Keratinocyte (primary cell): ENCODE measurements at regions not wholly inside any gene's neighbourhood (a gene's known extent, or its start where the extent isn't known, plus 50 kb on each side); places are given as distances from the start of the nearest gene placed in this dataset.

Experiments used
- DNase-seq: peaks from one replicate; pipeline ENCODE4 v3.0.0-alpha.2; 2011; ENCODE audit warnings: low read depth, missing footprints, low spot score
- FAIRE-seq: peaks from 2 replicates; lab custom pipeline; 2011; peaks lifted over from hg19 to GRCh38; lab: Jason Lieb, UNC
- H2AFZ ChIP-seq: 2 replicates; pipeline ENCODE4 v1.6.0; 2012; ENCODE audit warnings: low read length, control low read depth, inconsistent platforms; ENCODE audit not compliant: control insufficient read depth
- H3K27ac ChIP-seq: 2 replicates; pipeline ENCODE4 v1.5.1; 2011; ENCODE audit warnings: low read length; ENCODE audit not compliant: control insufficient read depth, insufficient read depth
- H3K27me3 ChIP-seq: 3 replicates; pipeline ENCODE4 v1.6.0; 2011; ENCODE audit warnings: low read length; ENCODE audit not compliant: control insufficient read depth, insufficient read depth; ENCODE audit errors: extremely low read depth
- H3K36me3 ChIP-seq, 2 experiments: 2 replicates in 1 of 2; 3 replicates in 1 of 2; pipeline ENCODE4 v1.5.1; 2011; ENCODE audit warnings: low read length in 2 of 2, mild to moderate bottlenecking in 1 of 2; ENCODE audit not compliant: control insufficient read depth in 2 of 2, insufficient read depth in 2 of 2; ENCODE audit errors: extremely low read depth in 1 of 2
- H3K4me1 ChIP-seq: 3 replicates; pipeline ENCODE4 v1.5.1; 2011; ENCODE audit warnings: low read length; ENCODE audit not compliant: control insufficient read depth, insufficient read depth; ENCODE audit errors: extremely low read depth
- H3K4me2 ChIP-seq: 3 replicates; pipeline ENCODE4 v1.6.0; 2011; ENCODE audit warnings: low read depth, low read length; ENCODE audit not compliant: control insufficient read depth, insufficient read depth; ENCODE audit errors: extremely low read depth
- H3K4me3 ChIP-seq, 3 experiments: fragments of 200-600 bp in 1 of 3; sonication (generic) in 1 of 3; 2 replicates in 2 of 3; 3 replicates in 1 of 3; pipeline ENCODE4 v1.5.1; 2011 to 2016; ENCODE audit warnings: low read length in 3 of 3, mild to moderate bottlenecking in 3 of 3, control low read depth in 2 of 3, inconsistent platforms in 1 of 3, low read depth in 1 of 3, mixed read lengths in 1 of 3, mixed run types in 1 of 3, moderate library complexity in 1 of 3; ENCODE audit not compliant: control insufficient read depth in 2 of 3, insufficient read depth in 2 of 3; ENCODE audit errors: extremely low read depth in 1 of 3
- H3K79me2 ChIP-seq: 2 replicates; pipeline ENCODE4 v1.6.0; 2012; ENCODE audit warnings: low read length; ENCODE audit not compliant: control insufficient read depth, insufficient read depth
- H3K9ac ChIP-seq: 3 replicates; pipeline ENCODE4 v1.6.0; 2011; ENCODE audit warnings: low read length; ENCODE audit not compliant: control insufficient read depth, insufficient read depth; ENCODE audit errors: extremely low read depth
- H3K9me1 ChIP-seq: 3 replicates; pipeline ENCODE4 v1.6.0; 2011; ENCODE audit warnings: low read length; ENCODE audit not compliant: control insufficient read depth, insufficient read depth; ENCODE audit errors: extremely low read depth
- H3K9me3 ChIP-seq: 2 replicates; pipeline ENCODE4 v1.5.1; 2012; ENCODE audit warnings: low read depth, low read length; ENCODE audit not compliant: control insufficient read depth
- H4K20me1 ChIP-seq: 3 replicates; pipeline ENCODE4 v1.6.0; 2011; ENCODE audit warnings: low read length; ENCODE audit not compliant: control insufficient read depth, insufficient read depth; ENCODE audit errors: extremely low read depth
- CTCF ChIP-seq, 3 experiments: IDR thresholded peaks in 1 of 3; conservative IDR thresholded peaks in 1 of 3; optimal IDR thresholded peaks in 1 of 3; 2 replicates in 2 of 3; 3 replicates in 1 of 3; pipeline versions ENCODE3 to v1.5.1; 2011; ENCODE audit warnings: low read length in 3 of 3, mild to moderate bottlenecking in 3 of 3, moderate library complexity in 2 of 3, control low read depth in 1 of 3, inconsistent platforms in 1 of 3; ENCODE audit not compliant: insufficient read depth in 2 of 3; ENCODE audit errors: extremely low read depth in 1 of 3
- EZH2 ChIP-seq: IDR thresholded peaks from one replicate; pipeline ENCODE4 v1.6.1; 2012; ENCODE audit warnings: inconsistent platforms, mild to moderate bottlenecking, low read length, moderate library complexity
- dilution Hi-C: fragments of 300-500 bp; cut with MboI; formaldehyde crosslinking; loops from one replicate; pipeline ENCODE4 v1.7.0; 2020; ENCODE audit warnings: low sequenced_read_pairs; ENCODE audit not compliant: extremely low pct_ligation_motif_present

- H3K4me3 ChIP-seq = no peak overlapping the region
- H3K36me3 ChIP-seq = no peaks in the 10 kb centered on the region
- no peaks in the 10 kb centered on the region for H3K9me1 ChIP-seq
- H3K79me2 ChIP-seq = no peaks in the 10 kb centered on the region
- dilution Hi-C loops = no loop called here
- DNase-seq = no peak
- no peaks in the 10 kb centered on the region for H3K4me1 ChIP-seq
- H3K9me3 ChIP-seq = peaks cover 4% of the 10 kb centered on the region
- FAIRE-seq = no peak
- H3K27me3 ChIP-seq = no peaks in the 10 kb centered on the region
- TF ChIP-seq EZH2 (no peak), CTCF (optimal IDR thresholded peaks at IDR 0.05 in 1 of 3, IDR thresholded peaks at IDR 0.05 in 1 of 3, conservative IDR thresholded peaks at IDR 0.05 in 1 of 3; ENCODE audit: extremely low read depth in 1 of 3, insufficient read depth in 2 of 3, low read length in 3 of 3) (no peak)
- no peak overlapping the region for H2AFZ ChIP-seq
- no peak overlapping the region for H3K9ac ChIP-seq
- H4K20me1 ChIP-seq = no peaks in the 10 kb centered on the region
- no peak overlapping the region for H3K27ac ChIP-seq
- no peak overlapping the region for H3K4me2 ChIP-seq
These were observed 361.1 kb upstream of the IRX1 start for GRCh38 chr5:3234566-3234965.

GRCh38 chr5:3230941-3231340 lies 364.7 kb upstream of the IRX1 start:
- Histone ChIP-seq H3K9me1 (no peaks in the 10 kb centered on the region), H3K9me3 (peaks cover 2% of the 10 kb centered on the region), H3K27me3 (no peaks in the 10 kb centered on the region), H3K79me2 (no peaks in the 10 kb centered on the region), H4K20me1 (no peaks in the 10 kb centered on the region), H3K9ac (no peak overlapping the region), H3K36me3 (no peaks in the 10 kb centered on the region), H3K4me2 (no peak overlapping the region), H3K27ac (no peak overlapping the region), H3K4me1 (no peaks in the 10 kb centered on the region), H2AFZ (no peak overlapping the region), H3K4me3 (no peak overlapping the region)
- no peak for FAIRE-seq
- TF ChIP-seq CTCF (optimal IDR thresholded peaks at IDR 0.05 in 1 of 3, IDR thresholded peaks at IDR 0.05 in 1 of 3, conservative IDR thresholded peaks at IDR 0.05 in 1 of 3; ENCODE audit: extremely low read depth in 1 of 3, insufficient read depth in 2 of 3, low read length in 3 of 3) (no peak), EZH2 (no peak)
- no peak for DNase-seq
- dilution Hi-C loops = no loop called here
